GM12891 (cell line): ENCODE measurements at regions not wholly inside any gene's neighbourhood (a gene's known extent, or its start where the extent isn't known, plus 50 kb on each side); places are given as distances from the start of the nearest gene placed in this dataset.

ENCODE experiments used
- POLR2A ChIP-seq: IDR thresholded peaks from 2 replicates; pipeline ENCODE4 v1.6.1; 2011; ENCODE audit warnings: low read depth, low read length, control low read depth
- TAF1 ChIP-seq: IDR thresholded peaks from 2 replicates; pipeline ENCODE4 v1.6.1; 2011; ENCODE audit warnings: low read depth, low read length, control low read depth

DNA sequence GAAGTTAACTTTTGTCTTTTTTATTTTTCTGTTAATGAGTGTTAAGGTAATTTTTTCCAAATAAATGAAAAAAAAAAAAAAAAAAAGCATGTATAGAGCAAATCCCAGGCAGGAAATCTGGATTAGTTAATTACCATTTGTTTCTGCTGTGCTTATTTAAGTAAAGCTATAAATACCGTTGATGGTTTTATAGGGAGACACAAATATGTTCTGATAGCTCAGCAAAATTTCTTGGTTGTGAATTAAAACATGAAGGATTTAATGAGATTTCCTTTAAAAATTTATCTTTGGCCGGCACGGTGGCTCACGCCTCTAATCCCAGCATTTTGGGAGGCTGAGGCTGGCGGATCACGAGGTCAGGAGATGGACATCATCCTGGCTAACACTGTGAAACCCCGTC, 189.4 kb downstream of the CD109 start:
- TF ChIP-seq POLR2A, result no peak
- TF ChIP-seq TAF1, result no peak
